ENCODE measurements at regions not wholly inside any gene's neighbourhood (a gene's known extent, or its start where the extent isn't known, plus 50 kb on each side); places are given as distances from the start of the nearest gene placed in this dataset.

GRCh38 chr18:76613053-76613754, 118.2 kb upstream of the ZNF516 start:
- TF ChIP-seq JUN (IDR thresholded peaks at IDR 0.05; ENCODE audit: borderline replicate concordance, insufficient read depth, insufficient read length, low read depth) (no peak), MAX (IDR thresholded peaks at IDR 0.05; ENCODE audit: insufficient read depth, insufficient read length) (no peak), POLR2A (IDR thresholded peaks at IDR 0.05; ENCODE audit: low read depth, low read length) (no peak)
